ENCODE measurements at regions not wholly inside any gene's neighbourhood (a gene's known extent, or its start where the extent isn't known, plus 50 kb on each side); places are given as distances from the start of the nearest gene placed in this dataset.

DNA sequence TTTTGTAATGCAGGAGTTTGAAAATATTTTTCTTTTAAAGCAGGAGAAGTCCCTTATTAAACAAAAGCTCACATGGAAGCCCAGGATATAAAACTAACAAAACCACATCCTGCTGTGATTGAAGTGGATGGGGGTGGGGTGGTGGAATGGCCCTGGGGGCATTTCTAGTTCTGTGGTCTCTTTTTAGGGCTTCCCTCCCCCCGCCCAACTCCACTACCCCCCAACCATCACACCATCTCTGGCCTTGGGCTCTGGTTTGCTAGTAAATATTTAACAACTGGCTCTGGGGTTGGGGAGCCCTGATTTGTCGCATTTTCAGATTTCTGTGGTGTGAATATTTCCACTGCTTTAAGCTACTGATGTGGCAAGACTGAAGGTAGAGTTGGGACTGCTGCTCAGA, 279.6 kb upstream of the PLET1 start:
- no peak for TF ChIP-seq CTCF (IDR thresholded peaks at IDR 0.05; ENCODE audit: borderline replicate concordance, insufficient read depth, low read depth, low read length)
- no peak overlapping the region for H3K4me3 ChIP-seq (ENCODE audit: low read depth, low read length)

DNA sequence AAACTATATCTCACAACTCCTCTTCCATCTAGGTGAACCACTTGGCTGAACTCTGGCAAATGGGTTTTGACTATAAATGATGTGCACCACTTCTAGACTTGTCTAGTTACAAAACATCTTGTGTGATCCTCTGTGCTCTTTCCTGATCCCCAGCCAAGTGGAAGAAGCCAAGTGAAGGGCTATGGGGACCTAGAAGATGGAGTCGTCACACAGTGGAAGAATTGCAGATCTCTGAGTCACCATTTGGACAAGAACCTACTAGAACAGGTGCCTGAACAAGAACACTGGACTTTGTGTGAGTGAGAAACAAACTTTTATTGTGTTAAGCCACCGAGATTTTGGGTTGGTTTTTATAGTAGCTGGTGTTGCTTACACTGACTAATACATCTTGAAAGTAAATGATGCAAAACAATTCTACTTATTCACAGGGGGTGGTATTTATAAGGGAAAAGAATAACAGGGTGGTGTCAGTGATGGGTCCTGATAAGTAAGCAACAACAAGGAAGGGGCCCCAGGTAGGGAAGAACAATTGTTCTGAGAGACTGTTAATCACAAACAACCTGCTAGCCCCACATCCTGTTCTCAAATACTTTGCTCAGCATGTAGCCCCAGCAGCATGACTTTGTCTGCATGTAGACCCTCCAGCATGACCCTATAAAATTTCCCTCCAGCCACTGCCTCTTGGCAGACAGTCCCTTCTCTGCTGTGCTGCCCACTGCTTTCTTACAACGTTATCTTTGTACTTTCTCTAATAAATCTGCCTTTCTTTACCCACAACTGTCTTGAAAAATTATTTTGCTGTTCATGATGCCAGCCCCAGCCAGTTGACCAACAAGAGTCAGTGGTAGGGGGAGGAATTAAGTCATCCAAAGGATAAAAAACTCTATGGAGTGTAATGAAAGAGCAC, 280.7 kb upstream of the PLET1 start:
- no peak for TF ChIP-seq CTCF (IDR thresholded peaks at IDR 0.05; ENCODE audit: borderline replicate concordance, insufficient read depth, low read depth, low read length)
- H3K4me3 ChIP-seq (ENCODE audit: low read depth, low read length), result no peak overlapping the region

DNA sequence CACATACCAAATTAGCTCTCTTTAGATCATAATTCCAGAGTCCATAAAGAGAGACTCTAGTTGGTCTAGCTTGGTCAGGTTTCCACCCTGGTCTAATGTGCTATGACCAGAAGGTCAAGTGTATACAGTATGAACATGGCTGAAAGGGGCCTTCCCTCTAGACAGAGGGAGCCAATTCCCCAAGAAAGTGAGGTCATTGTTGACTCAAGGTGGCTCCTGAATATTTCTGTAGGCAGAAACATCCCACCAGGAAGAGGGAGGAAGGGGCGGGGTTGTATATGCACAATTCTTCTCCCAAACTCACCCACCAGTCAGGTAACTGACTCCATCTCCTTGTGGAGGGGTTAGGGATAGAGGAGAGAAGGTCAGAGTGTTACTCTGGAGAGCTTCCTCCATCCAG, 281.8 kb upstream of the PLET1 start:
- TF ChIP-seq CTCF (IDR thresholded peaks at IDR 0.05; ENCODE audit: borderline replicate concordance, insufficient read depth, low read depth, low read length), result no peak

GRCh38 chr11:112543390-112543789, 282.7 kb upstream of the PLET1 start:
- TF ChIP-seq CTCF (IDR thresholded peaks at IDR 0.05; ENCODE audit: borderline replicate concordance, insufficient read depth, low read depth, low read length), result no peak

More for the DNA sequence above, 281.8 kb upstream of the PLET1 start:
- no peak overlapping the region for H3K4me3 ChIP-seq (ENCODE audit: low read depth, low read length)

DNA sequence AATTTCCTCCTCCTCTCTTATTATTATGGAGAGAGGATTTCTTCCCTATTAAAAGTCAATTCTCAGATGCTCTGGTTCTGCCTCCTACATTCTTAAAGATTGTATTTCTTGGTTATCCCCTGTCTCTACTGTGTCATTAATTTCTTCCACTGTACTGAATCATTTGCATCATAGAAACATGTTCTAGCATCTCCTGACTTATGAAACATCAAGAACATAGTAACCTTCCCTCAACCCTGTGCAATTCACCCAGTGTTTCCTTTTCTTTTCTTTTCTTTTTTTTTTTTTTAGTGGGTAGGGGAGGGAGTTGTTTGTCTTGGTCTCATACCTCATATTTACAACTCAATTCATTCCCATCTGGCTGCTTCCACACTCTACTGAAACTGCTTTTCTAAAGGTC, 288.0 kb upstream of the PLET1 start:
- no peak overlapping the region for H3K4me3 ChIP-seq (ENCODE audit: low read depth, low read length)
- TF ChIP-seq CTCF (IDR thresholded peaks at IDR 0.05; ENCODE audit: borderline replicate concordance, insufficient read depth, low read depth, low read length), result no peak

More at GRCh38 chr11:112543390-112543789, 282.7 kb upstream of the PLET1 start:
- no peak overlapping the region for H3K4me3 ChIP-seq (ENCODE audit: low read depth, low read length)

DNA sequence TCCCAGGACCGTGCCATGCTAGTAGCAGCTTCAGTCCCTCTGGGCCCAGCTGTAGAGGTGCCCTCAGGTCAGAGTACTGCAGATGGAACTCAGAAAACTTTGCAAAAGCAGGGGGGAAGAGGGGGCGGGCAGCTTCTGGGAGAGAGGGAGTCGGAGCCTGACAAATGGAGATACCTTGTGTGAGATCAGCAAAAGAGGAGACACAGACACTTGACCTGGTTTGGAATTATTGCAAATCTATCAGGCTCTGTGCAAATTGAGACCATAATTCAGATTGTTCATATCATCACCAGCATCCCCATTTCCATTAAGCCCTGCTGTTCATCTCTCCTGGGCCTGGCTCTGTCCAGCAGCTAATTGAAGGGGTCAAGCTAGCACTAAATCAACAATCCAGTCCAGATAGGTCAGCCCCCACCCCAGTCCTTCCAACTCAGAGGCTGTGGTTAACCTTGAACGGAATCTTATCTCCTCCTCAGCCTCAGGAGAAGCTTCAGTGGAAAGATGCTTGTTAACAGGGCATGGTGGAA, 292.6 kb upstream of the PLET1 start:
- H3K4me3 ChIP-seq (ENCODE audit: low read depth, low read length), result no peak overlapping the region
- TF ChIP-seq CTCF (IDR thresholded peaks at IDR 0.05; ENCODE audit: borderline replicate concordance, insufficient read depth, low read depth, low read length), result no peak

DNA sequence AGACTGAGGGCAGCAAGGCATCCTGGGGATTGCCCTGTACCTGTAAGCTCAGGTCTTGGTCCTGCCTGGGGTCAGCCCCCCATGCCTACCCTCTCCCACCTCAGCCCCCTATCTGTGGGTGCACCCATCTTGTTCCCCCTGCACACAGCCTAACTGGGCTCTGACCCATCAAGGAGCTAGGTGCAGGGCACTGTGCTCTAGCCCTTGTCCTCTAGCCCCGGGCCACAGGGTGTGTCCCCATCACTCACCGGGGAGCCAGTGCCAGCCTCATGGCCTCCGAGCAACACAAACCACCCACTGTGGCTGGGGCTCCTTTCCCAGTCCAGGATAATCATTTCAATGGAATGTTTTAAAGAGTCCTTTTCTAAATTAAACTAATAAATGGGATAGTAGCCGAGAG, 293.9 kb upstream of the PLET1 start:
- no peak overlapping the region for H3K4me3 ChIP-seq (ENCODE audit: low read depth, low read length)
- TF ChIP-seq CTCF (IDR thresholded peaks at IDR 0.05; ENCODE audit: borderline replicate concordance, insufficient read depth, low read depth, low read length), result no peak
